ENCODE measurements at regions not wholly inside any gene's neighbourhood (a gene's known extent, or its start where the extent isn't known, plus 50 kb on each side); places are given as distances from the start of the nearest gene placed in this dataset.

DNA sequence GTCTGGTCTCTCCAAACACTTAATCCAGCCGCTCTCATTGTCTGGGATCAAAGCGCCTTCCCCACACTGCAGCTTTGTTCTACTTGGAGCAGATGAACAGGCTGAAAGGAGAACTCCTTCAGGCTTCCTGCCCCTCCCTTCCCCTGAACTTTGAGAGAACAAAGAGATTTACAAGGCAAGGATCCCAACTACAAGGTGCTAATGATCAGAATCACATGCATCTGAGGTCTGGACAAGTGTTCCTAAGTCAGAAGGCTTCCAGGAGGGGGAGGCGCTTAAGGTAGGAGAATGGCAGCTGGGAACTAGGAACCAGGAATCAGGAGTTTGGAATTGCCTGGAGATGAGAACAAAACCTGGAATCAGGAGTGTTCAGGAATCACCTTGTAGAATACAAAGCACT is 606.3 kb upstream of the CDH11 start:
- no peak for TF ChIP-seq CTCF (IDR thresholded peaks at IDR 0.05; ENCODE audit: insufficient read depth, low read length)
- no peak overlapping the region for H3K4me3 ChIP-seq (ENCODE audit: low read depth, low read length)
- peak; percentile 25 for DNase-seq (ENCODE audit: low read depth)

- no peak for TF ChIP-seq CTCF (IDR thresholded peaks at IDR 0.05; ENCODE audit: insufficient read depth, low read length)
- H3K4me3 ChIP-seq (ENCODE audit: low read depth, low read length): no peak overlapping the region
- DNase-seq (ENCODE audit: low read depth): no peak
Measured at GRCh38 chr16:65727534-65728137, 605.8 kb upstream of the CDH11 start.

DNA sequence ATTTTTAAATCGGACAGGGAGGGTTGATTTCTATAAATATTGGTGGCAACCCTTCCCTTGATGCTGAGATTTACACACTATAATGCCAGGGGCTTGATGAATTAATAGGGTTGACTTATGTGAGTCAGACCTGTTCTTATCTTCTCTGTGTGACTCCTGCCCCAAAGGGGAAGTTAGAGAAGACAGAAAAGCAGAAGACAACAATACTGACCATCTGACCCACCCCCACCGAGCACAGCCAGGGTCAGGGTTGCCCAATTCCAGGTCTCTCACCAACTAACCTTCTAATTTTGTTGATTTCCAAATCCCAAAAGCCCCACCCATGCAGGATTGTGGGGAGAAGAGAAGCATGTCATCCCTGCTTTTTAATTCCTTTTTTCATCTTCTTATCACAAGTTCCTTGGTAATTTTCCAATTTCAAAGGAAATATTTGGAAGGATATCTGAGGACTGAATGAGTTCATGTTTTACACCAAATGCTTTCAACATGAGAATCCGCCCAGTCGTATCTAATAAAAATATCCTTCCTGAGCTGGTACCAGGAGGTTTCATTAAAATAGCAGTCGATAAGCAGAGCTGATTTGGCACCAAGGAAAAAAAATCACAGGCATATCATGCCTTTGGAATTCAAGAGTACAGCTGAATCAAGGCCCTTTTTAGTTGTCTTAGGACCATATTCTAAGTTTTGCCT is 603.4 kb upstream of the CDH11 start:
- TF ChIP-seq CTCF (IDR thresholded peaks at IDR 0.05; ENCODE audit: insufficient read depth, low read length): no peak
- no peak overlapping the region for H3K4me3 ChIP-seq (ENCODE audit: low read depth, low read length)
- DNase-seq (ENCODE audit: low read depth): peak; percentile 97

GRCh38 chr16:65722429-65722828 is 600.6 kb upstream of the CDH11 start:
- H3K4me3 ChIP-seq (ENCODE audit: low read depth, low read length): no peak overlapping the region
- no peak for TF ChIP-seq CTCF (IDR thresholded peaks at IDR 0.05; ENCODE audit: insufficient read depth, low read length)
- DNase-seq (ENCODE audit: low read depth): no peak

GRCh38 chr16:65717846-65718245 is 596.0 kb upstream of the CDH11 start:
- TF ChIP-seq CTCF (IDR thresholded peaks at IDR 0.05; ENCODE audit: insufficient read depth, low read length): no peak

DNA sequence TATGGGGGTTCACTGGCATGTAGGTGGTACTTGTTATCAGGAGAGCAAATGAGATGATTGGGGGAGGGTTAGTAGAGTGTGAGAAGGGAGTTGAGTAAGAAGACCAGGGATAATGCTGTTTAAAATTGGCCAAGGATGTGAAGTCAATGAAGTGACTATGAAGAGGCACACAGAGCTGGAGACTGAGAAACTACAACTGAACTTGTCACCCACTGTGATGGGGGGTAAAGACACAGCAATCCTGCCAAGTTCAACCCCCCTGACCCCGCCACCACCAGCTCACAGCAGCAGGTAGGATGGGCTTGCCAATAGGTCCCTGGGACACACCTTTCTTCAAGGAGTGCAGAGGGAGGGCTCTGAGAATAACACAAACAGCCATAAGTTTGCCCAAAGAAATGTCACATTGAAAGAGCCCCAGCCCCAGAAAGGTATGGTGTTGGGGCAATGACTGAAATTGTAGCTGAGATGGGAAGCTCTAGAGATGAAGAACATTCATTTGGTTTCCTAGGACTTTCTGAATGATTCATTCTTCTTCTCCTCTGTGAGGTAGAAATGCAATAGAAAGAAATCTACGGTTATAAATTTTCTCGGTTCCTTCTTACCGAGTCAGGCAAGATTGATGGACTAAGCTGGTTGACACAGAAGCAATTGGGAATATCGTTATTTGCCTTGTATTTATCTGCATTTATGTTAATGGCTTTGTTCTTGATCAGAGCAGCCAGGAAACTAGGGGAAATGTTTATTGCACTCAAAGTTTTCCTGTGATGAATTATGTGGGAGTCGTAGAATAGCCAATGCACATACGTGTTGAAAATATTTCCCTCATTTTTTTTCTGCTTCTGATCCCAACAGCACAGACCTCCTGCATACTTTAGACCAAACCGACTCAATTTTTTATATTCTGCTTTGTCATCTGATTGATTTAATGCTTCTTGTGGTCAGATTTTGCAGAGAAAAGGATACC is 595.2 kb upstream of the CDH11 start:
- no peak overlapping the region for H3K4me3 ChIP-seq (ENCODE audit: low read depth, low read length)
- no peak for DNase-seq (ENCODE audit: low read depth)
- TF ChIP-seq CTCF (IDR thresholded peaks at IDR 0.05; ENCODE audit: insufficient read depth, low read length): no peak

More at GRCh38 chr16:65717846-65718245, 596.0 kb upstream of the CDH11 start:
- no peak overlapping the region for H3K4me3 ChIP-seq (ENCODE audit: low read depth, low read length)
- no peak for DNase-seq (ENCODE audit: low read depth)

Measured in fibroblast of the aortic adventitia (primary cell).